ENCODE measurements at regions not wholly inside any gene's neighbourhood (a gene's known extent, or its start where the extent isn't known, plus 50 kb on each side); places are given as distances from the start of the nearest gene placed in this dataset.

DNA sequence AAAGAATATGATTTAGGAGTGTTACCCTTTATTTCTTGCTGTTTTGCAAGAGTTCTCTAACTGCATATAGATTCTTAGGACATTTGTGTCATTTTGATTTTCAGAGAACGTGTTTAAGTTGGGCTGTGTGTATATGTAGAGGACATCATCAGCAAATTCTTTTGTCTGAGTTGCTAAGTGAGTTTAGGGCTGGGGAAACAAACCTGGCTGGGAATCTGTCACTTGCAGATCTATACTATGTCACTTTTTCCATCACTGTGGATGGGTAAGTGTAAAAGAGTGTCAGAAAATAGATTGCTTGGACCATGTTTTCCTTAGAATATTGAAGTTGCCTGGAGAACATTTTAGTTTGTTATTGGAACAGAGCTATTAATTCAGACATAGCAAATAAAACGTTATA lies 349.1 kb upstream of the NEGR1 start:
- DNase-seq: no peak

GRCh38 chr1:72623299-72623708 lies 341.0 kb upstream of the NEGR1 start:
- DNase-seq: peak; percentile 71

GRCh38 chr1:72620453-72620852 lies 338.1 kb upstream of the NEGR1 start:
- DNase-seq: no peak

DNA sequence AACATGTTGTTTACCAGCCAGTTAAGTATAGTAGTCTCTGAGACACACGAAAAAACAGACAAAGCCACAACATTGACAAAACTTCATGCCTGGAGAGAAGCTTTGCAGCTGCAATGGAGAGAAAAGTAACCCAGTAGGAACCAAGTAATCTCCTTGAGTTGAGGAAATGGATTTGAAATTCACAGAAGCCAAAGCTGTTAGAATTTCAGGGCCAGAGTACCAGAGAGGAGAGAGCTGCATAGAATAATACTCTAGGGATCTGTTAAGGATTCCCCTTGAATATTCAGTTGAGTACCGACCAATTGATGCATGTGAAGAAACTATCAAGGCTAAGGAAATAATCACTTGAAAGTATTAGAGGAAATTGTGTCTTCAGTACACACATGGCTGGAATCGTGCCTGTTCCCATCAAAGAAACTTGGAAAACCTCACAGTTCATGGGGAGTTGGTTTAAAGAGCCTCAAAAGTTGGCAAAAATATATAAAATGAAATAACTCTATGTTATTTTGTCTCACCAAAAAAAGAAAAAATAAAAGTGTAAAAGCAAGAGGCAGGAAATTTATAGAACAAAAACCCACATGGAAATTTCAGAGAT lies 324.0 kb upstream of the NEGR1 start:
- no peak for DNase-seq

- DNase-seq: no peak
Observed at GRCh38 chr1:72601035-72601674, 318.8 kb upstream of the NEGR1 start.

- no peak for DNase-seq
Observed at GRCh38 chr1:72586023-72586685, 303.8 kb upstream of the NEGR1 start.

DNA sequence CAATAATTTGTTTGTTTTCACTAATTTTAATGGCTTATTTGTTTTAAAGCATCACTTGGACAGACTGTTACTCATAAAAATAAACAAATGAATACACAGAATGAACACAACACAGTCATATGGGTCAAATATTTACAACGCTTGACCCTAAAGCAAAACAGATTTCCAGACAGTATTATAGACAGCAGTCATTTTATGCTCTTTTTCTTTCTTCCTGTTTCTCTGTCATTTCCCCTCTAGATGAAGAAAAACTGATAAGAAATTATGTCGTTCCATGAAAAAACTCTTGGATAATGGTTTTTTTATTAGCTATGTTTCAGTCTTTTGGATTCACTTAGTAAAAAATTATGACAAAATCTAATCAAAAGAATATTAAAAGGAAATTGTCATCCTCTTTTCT lies 297.3 kb upstream of the NEGR1 start:
- DNase-seq: no peak

- no peak for DNase-seq
Observed at GRCh38 chr1:72570815-72571214, 288.5 kb upstream of the NEGR1 start.

GRCh38 chr1:72568113-72568512 lies 285.8 kb upstream of the NEGR1 start:
- no peak for DNase-seq

GRCh38 chr1:72567521-72567920 lies 285.2 kb upstream of the NEGR1 start:
- DNase-seq: peak; percentile 33

- DNase-seq: no peak
Observed at GRCh38 chr1:72564749-72565148, 282.4 kb upstream of the NEGR1 start.

- peak; percentile 37 for DNase-seq
Observed at GRCh38 chr1:72557446-72558049, 275.2 kb upstream of the NEGR1 start.

DNA sequence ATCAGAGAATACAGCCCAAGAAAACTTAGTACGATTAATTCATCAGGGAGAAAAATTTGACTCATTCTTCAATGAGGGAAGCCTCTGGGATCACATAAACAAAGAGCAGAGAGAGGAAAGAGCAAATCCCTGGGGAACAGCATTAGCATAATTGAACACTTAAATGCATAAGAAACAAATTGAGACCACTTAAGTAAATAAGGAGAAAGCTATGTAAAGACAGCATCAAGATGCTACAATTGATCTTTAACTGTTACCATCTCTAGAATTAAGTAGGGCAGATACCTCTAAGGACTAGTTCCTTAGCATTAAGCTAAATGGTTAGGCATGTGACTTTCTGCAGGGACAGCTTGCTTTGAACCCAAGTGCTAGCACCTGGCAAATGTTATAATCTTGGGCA lies 265.1 kb upstream of the NEGR1 start:
- peak; percentile 85 for DNase-seq

GRCh38 chr1:72540674-72541073 lies 258.3 kb upstream of the NEGR1 start:
- DNase-seq: no peak

DNA sequence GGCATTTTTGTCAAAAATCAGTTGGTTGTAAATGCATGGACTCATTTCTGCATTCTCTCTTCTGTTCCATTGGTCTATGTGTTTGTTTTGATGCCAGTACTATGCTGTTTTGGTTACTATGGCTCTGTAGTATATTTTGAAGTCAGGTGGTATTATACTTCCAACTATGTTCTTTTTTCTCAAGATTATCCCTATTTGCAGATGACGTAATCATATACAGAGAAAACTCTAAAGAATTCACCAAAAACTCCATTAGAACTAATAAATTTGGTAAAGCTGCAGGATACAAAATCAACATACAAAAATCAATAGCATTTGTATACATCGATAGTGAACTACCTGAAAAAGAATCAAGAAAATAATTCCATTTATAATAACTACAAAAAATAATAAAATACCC lies 253.1 kb upstream of the NEGR1 start:
- DNase-seq: no peak

DNA sequence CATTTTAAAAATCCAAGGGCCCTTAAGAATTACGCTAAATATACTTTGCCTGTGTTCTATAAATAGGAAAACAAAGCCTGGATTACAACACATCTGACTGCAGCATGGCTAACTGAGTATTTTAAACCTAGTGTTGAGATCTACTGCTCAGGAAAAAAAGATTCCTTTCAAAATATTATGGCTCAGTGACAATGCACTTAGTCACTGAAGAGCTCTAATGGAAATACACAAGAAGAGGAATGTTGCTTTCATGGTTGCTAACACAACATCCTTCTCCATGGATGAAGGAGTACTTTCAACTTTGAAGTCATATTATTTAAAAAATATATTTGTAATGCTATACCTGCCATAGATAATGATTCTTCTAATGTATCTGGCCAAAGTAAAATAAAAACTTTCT lies 248.3 kb upstream of the NEGR1 start:
- no peak for DNase-seq

GRCh38 chr1:72526926-72527325 lies 244.6 kb upstream of the NEGR1 start:
- DNase-seq: no peak

DNA sequence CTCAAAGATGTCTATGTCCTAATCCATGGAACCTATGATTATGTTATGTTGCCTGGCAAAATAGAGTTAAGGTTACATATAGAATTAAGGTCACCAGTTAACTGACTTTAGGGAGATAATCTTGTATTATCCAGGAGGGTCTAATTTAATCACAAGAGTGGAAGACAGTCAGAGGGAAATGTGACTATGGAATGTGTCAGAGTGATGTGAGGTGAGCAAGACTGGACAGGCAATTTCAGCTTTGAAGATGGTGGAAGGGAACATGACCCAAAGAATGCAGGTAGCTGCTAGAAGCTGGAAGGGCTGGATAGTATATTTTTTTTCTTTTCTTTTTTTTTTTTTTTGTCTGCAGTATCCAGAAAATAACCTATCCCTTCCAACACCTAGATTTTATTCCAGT lies 241.7 kb upstream of the NEGR1 start:
- DNase-seq: no peak

- DNase-seq: no peak
Observed at GRCh38 chr1:72521659-72522058, 239.3 kb upstream of the NEGR1 start.

DNA sequence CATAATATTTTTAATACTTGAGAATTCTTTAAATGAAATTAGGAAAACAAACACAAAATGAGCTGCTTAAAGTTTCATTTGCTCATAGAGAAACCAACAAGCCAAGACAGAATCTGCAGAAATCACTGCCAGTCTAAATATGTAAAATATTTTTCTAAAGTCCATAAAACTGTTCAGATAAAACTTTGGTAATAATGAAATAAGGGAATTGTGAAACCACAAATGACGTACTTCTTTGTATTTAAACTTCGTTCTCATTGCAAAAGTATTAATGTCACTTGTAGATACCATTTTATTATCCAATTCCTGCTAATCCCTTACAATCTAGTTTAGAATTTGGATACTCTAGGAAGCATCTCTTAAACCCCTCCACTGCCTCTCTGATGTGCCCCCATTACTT lies 234.5 kb upstream of the NEGR1 start:
- no peak for DNase-seq

DNA sequence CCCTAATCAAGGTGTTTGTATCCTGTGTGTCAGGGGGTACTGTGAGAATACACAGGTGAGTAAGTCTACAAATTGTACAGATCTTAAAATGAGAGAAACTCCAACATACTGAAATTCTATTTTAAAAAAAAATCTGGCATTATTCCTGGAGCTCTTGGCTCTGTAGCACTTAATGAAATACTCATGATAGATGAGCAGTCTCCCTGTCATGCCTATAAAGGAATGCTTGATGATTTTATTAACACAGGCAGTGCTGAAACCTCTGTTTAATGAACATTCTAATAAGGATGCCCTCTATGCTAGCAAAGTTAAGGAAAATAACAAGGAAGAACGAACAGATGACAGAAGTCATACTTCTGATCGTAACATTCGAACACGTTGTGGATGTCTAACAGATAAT lies 233.9 kb upstream of the NEGR1 start:
- no peak for DNase-seq

- no peak for DNase-seq
Observed at GRCh38 chr1:72498371-72498770, 216.0 kb upstream of the NEGR1 start.

DNA sequence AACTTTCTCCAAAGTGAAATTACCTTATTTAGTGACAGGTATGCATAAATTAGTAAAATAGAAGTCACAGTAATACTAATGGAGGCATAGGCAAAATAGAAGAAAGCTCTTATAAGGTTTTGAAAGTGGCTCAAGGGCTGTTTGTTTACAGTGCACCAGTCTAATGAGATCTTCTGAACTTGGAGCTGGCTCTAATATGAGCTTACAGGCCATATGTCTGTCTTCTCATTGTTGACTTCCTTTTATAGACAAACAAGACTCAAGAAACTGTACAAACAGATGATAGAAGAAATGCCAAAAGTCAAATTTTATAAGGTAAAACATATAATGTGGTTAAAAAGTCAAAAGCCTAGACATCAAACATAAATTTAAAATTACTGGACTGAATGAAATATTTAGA lies 207.5 kb upstream of the NEGR1 start:
- no peak for DNase-seq

DNA sequence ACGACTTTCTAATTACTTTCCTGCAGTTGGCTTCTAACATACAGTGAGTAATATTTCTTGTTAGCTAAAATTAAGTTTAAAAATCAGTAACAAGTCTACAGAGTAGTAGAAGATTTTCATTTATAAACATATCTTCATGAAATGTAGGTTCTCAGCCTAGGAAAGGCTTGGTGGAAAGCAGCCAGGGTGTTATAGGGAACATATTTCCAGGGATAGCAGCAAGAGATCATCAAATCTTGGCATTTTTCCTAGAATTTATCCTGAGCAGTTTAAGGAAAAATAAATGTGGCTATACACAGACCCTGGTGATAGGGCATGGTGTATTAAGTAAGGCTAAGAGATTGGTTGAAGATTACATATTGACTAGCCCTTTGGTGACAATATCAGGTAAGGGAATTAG lies 203.5 kb upstream of the NEGR1 start:
- no peak for DNase-seq

All from NCI-H69 (cell line).